ENCODE measurements at regions not wholly inside any gene's neighbourhood (a gene's known extent, or its start where the extent isn't known, plus 50 kb on each side); places are given as distances from the start of the nearest gene placed in this dataset.

DNA sequence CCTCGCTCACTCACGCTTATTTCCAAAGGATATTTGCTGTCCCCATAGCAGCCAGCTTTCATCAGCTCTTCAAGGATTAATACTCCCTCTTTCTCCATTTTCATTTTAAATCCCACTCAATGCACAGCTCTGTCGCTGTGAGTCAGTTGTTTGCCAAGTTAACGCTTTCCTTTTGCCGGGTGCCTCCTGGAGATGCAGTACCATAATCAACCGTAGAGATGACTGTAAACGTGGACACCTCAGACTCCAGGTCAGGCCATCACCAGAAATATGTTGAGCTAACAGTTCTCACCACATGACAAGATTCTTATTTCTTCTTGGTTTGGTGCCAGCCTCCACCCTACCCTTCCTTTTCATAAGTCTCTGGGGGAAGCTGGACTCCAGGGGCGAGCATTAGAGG, 66.6 kb upstream of the TAB2 start:
- no peak overlapping the region for H3K9ac ChIP-seq (ENCODE audit: low read length)
- intact Hi-C loops (cut with micrococcal nuclease): no loop called here
- no peaks in the 10 kb centered on the region for H3K36me3 ChIP-seq (ENCODE audit: low read depth, low read length)
- no peak overlapping the region for H3K4me2 ChIP-seq (ENCODE audit: low read length)
- no peak for DNase-seq
- TF ChIP-seq EZH2phosphoT487 (IDR thresholded peaks at IDR 0.05; ENCODE audit: borderline replicate concordance, low read length): no peak
- TF ChIP-seq, protein P1, sequence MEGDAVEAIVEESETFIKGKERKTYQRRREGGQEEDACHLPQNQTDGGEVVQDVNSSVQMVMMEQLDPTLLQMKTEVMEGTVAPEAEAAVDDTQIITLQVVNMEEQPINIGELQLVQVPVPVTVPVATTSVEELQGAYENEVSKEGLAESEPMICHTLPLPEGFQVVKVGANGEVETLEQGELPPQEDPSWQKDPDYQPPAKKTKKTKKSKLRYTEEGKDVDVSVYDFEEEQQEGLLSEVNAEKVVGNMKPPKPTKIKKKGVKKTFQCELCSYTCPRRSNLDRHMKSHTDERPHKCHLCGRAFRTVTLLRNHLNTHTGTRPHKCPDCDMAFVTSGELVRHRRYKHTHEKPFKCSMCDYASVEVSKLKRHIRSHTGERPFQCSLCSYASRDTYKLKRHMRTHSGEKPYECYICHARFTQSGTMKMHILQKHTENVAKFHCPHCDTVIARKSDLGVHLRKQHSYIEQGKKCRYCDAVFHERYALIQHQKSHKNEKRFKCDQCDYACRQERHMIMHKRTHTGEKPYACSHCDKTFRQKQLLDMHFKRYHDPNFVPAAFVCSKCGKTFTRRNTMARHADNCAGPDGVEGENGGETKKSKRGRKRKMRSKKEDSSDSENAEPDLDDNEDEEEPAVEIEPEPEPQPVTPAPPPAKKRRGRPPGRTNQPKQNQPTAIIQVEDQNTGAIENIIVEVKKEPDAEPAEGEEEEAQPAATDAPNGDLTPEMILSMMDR (conservative IDR thresholded peaks at IDR 0.05; ENCODE audit: low read depth, low read length): no peak
- no peak for TF ChIP-seq EZH2 (IDR thresholded peaks at IDR 0.05; ENCODE audit: low read length, unreplicated experiment)
- H3K27me3 ChIP-seq (ENCODE audit: low read length): no peaks in the 10 kb centered on the region
- H3F3A ChIP-seq (ENCODE audit: low read length, unreplicated experiment): no peaks in the 10 kb centered on the region
- CTCF ChIA-PET: no interaction called here
- H3K4me1 ChIP-seq (ENCODE audit: insufficient read depth, low read length): peaks cover 13% of the 10 kb centered on the region; the same call in 1 of the 2 replicates
- no peak overlapping the region for H2AFZ ChIP-seq (ENCODE audit: low read length)
- H3K79me2 ChIP-seq (ENCODE audit: low read length): no peaks in the 10 kb centered on the region
- no peaks in the 10 kb centered on the region for H3K9me2 ChIP-seq (replicated peaks; ENCODE audit: low read length)
- no peak for ATAC-seq
- H3K27ac ChIP-seq (ENCODE audit: low read length): no peak overlapping the region
- POLR2A ChIA-PET (ENCODE audit: unreplicated experiment): interaction anchor here (0.6 kb wide), 1 partner anchor 1966 kb away, joined by 3 read pairs; no protein-coding TSS in a partner anchor
- no peak overlapping the region for H3K4me3 ChIP-seq (ENCODE audit: low read length)
- H4K20me1 ChIP-seq (ENCODE audit: low read length): no peaks in the 10 kb centered on the region
- BruUV-seq (replicated peaks): no TSS peak
- no peaks in the 10 kb centered on the region for H3K9me3 ChIP-seq (ENCODE audit: low read length)

DNA sequence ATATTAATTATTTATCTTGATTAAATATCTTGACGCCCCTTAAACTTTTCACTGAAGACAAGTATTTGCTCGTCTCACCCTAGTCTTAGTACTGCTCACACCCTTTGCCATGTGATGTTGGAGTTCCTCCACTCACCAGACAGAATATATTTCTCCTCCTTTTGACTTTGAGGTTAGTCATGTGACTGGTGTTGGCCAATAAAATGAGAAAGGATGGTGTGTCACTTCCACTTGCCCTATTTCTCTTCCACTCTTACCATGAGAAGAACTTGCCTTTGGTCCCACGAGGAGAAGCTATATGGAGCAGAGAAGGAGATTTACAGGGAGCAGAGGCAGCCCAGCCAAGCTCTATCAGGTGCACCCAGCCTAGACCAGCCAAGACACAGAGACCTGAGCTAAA, 64.9 kb upstream of the TAB2 start:
- H3K79me2 ChIP-seq (ENCODE audit: low read length): no peaks in the 10 kb centered on the region
- peaks cover 13% of the 10 kb centered on the region; the same call in 1 of the 2 replicates for H3K4me1 ChIP-seq (ENCODE audit: insufficient read depth, low read length)
- POLR2A ChIA-PET (ENCODE audit: unreplicated experiment): no interaction called here
- no TSS peak for BruUV-seq (replicated peaks)
- H3K27me3 ChIP-seq (ENCODE audit: low read length): no peaks in the 10 kb centered on the region
- H4K20me1 ChIP-seq (ENCODE audit: low read length): no peaks in the 10 kb centered on the region
- H3F3A ChIP-seq (ENCODE audit: low read length, unreplicated experiment): no peaks in the 10 kb centered on the region
- TF ChIP-seq, protein P1 (conservative IDR thresholded peaks at IDR 0.05; ENCODE audit: low read depth, low read length): no peak
- TF ChIP-seq EZH2 (IDR thresholded peaks at IDR 0.05; ENCODE audit: low read length, unreplicated experiment) (no peak), EZH2phosphoT487 (IDR thresholded peaks at IDR 0.05; ENCODE audit: borderline replicate concordance, low read length) (no peak)
- no peak overlapping the region for H2AFZ ChIP-seq (ENCODE audit: low read length)
- intact Hi-C loops (cut with micrococcal nuclease): no loop called here
- ATAC-seq (no peak), DNase-seq (no peak)
- H3K36me3 ChIP-seq (ENCODE audit: low read depth, low read length): no peaks in the 10 kb centered on the region
- CTCF ChIA-PET: no interaction called here
- no peaks in the 10 kb centered on the region for H3K9me2 ChIP-seq (replicated peaks; ENCODE audit: low read length)
- H3K4me3 ChIP-seq (ENCODE audit: low read length): no peak overlapping the region
- no peak overlapping the region for H3K27ac ChIP-seq (ENCODE audit: low read length)
- no peaks in the 10 kb centered on the region for H3K9me3 ChIP-seq (ENCODE audit: low read length)
- H3K9ac ChIP-seq (ENCODE audit: low read length): no peak overlapping the region
- H3K4me2 ChIP-seq (ENCODE audit: low read length): no peak overlapping the region

DNA sequence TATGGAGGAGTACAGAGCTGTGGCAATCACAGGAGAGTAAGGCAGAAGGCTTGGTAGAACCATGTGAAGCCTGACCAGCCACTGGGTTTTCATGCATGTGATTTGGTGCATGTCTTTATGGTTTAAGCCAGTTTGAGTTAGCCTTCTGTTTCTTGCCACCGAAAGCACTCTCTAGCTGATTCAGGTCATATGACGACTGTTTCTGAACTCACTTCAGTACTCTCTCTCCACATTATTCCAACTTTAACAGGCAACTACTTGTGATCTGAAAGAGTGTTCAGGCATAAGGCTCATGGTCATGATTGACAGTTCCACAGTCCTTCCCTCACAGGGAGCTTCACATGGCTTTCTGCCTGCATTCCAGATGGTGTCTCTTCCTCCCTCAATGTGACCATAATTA, 63.3 kb upstream of the TAB2 start:
- ATAC-seq (no peak), DNase-seq (no peak)
- H3K9me2 ChIP-seq (replicated peaks; ENCODE audit: low read length): no peaks in the 10 kb centered on the region
- no peaks in the 10 kb centered on the region for H3K9me3 ChIP-seq (ENCODE audit: low read length)
- TF ChIP-seq, protein P1 (conservative IDR thresholded peaks at IDR 0.05; ENCODE audit: low read depth, low read length): no peak
- TF ChIP-seq EZH2phosphoT487 (IDR thresholded peaks at IDR 0.05; ENCODE audit: borderline replicate concordance, low read length) (no peak), EZH2 (IDR thresholded peaks at IDR 0.05; ENCODE audit: low read length, unreplicated experiment) (no peak)
- no peaks in the 10 kb centered on the region for H3K79me2 ChIP-seq (ENCODE audit: low read length)
- intact Hi-C loops (cut with micrococcal nuclease): no loop called here
- POLR2A ChIA-PET (ENCODE audit: unreplicated experiment): no interaction called here
- H3K9ac ChIP-seq (ENCODE audit: low read length): no peak overlapping the region
- no peak overlapping the region for H3K27ac ChIP-seq (ENCODE audit: low read length)
- H3K27me3 ChIP-seq (ENCODE audit: low read length): no peaks in the 10 kb centered on the region
- no peak overlapping the region for H3K4me3 ChIP-seq (ENCODE audit: low read length)
- CTCF ChIA-PET: no interaction called here
- no peaks in the 10 kb centered on the region for H3F3A ChIP-seq (ENCODE audit: low read length, unreplicated experiment)
- H3K4me2 ChIP-seq (ENCODE audit: low read length): no peak overlapping the region
- H3K36me3 ChIP-seq (ENCODE audit: low read depth, low read length): no peaks in the 10 kb centered on the region
- H4K20me1 ChIP-seq (ENCODE audit: low read length): no peaks in the 10 kb centered on the region
- no peak overlapping the region for H2AFZ ChIP-seq (ENCODE audit: low read length)
- no TSS peak for BruUV-seq (replicated peaks)
- peaks cover 5% of the 10 kb centered on the region; the same call in 1 of the 2 replicates for H3K4me1 ChIP-seq (ENCODE audit: insufficient read depth, low read length)
